ENCODE measurements at regions not wholly inside any gene's neighbourhood (a gene's known extent, or its start where the extent isn't known, plus 50 kb on each side); places are given as distances from the start of the nearest gene placed in this dataset.

- DNase-seq = no peak
These were observed 457.9 kb downstream of the PIK3C3 start for GRCh38 chr18:42412896-42413295.

GRCh38 chr18:42413870-42414269 lies 458.8 kb downstream of the PIK3C3 start:
- no peak for DNase-seq

GRCh38 chr18:42414756-42415454 lies 459.9 kb downstream of the PIK3C3 start:
- no peak for DNase-seq

- no peak for DNase-seq
These were observed 462.2 kb downstream of the PIK3C3 start for GRCh38 chr18:42417189-42417588.

GRCh38 chr18:42418121-42418520 lies 463.1 kb downstream of the PIK3C3 start:
- no peak for DNase-seq

- DNase-seq = no peak
These were observed 470.0 kb downstream of the PIK3C3 start for GRCh38 chr18:42425025-42425424.

GRCh38 chr18:42426496-42427015 lies 471.5 kb downstream of the PIK3C3 start:
- no peak for DNase-seq

GRCh38 chr18:42429196-42429595 lies 474.2 kb downstream of the PIK3C3 start:
- DNase-seq = no peak

- no peak for DNase-seq
These were observed 481.3 kb downstream of the PIK3C3 start for GRCh38 chr18:42436222-42436765.

GRCh38 chr18:42437001-42437400 lies 482.0 kb downstream of the PIK3C3 start:
- DNase-seq = no peak

GRCh38 chr18:42437646-42438045 lies 482.6 kb downstream of the PIK3C3 start:
- no peak for DNase-seq

- DNase-seq = no peak
These were observed 487.6 kb downstream of the PIK3C3 start for GRCh38 chr18:42442656-42443055.

GRCh38 chr18:42444349-42444748 lies 489.3 kb downstream of the PIK3C3 start:
- no peak for DNase-seq

GRCh38 chr18:42445359-42445758 lies 490.3 kb downstream of the PIK3C3 start:
- DNase-seq = no peak

GRCh38 chr18:42446195-42446594 lies 491.2 kb downstream of the PIK3C3 start:
- no peak for DNase-seq

GRCh38 chr18:42447688-42448087 lies 492.7 kb downstream of the PIK3C3 start:
- DNase-seq = no peak

GRCh38 chr18:42458226-42458625 lies 503.2 kb downstream of the PIK3C3 start:
- DNase-seq = no peak

- DNase-seq = no peak
These were observed 504.8 kb downstream of the PIK3C3 start for GRCh38 chr18:42459873-42460272.

- no peak for DNase-seq
These were observed 516.9 kb downstream of the PIK3C3 start for GRCh38 chr18:42471885-42472284.

- no peak for DNase-seq
These were observed 518.6 kb downstream of the PIK3C3 start for GRCh38 chr18:42473611-42474010.

GRCh38 chr18:42474577-42474976 lies 519.5 kb downstream of the PIK3C3 start:
- DNase-seq = no peak

GRCh38 chr18:42475157-42475556 lies 520.1 kb downstream of the PIK3C3 start:
- DNase-seq = no peak

GRCh38 chr18:42477267-42477666 lies 522.2 kb downstream of the PIK3C3 start:
- DNase-seq = no peak

- DNase-seq = no peak
These were observed 525.4 kb downstream of the PIK3C3 start for GRCh38 chr18:42480441-42480840.

GRCh38 chr18:42484648-42485047 lies 529.6 kb downstream of the PIK3C3 start:
- DNase-seq = no peak
